ENCODE measurements at regions not wholly inside any gene's neighbourhood (a gene's known extent, or its start where the extent isn't known, plus 50 kb on each side); places are given as distances from the start of the nearest gene placed in this dataset.
A peak's percentile ranks its signal among the peaks of the same experiment; 100 is the strongest.
"Not testable (repeated sequence)": the region's sequence is repeated elsewhere in the genome, so short reads cannot be mapped to it uniquely, and the experiment has no call there.

DNA sequence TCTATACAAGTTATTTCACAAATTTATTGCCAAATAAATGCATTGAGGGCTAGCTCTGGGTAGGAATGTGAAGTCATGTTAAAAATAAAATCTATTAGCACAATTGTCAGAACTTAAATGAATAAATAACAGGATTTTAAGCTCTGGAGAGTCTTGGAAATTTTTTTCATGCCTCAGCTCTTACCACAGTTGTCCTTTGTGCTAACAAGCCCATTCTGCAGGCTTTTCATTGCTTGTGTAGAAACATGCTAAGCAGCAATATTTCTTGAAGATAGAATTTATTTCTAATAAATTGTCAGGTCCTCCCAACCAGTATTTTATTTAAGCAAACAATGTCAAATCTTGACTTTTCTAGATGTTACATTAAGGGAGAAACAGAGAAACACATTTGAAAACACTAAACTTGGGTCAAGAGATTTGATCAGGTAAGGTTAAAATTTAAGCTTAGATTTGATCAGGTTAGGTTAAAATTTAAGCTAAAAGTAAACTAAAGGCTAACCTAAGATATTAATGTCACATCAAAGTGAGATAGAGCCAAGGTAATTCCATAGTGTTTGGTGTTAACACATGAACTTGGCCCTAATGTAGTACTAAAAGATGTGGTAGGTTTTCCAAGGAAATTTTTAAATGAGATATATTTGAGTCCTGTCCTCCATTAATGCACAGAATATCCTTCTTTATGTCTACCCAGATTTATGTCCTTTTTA is 179.1 kb upstream of the IL1RAPL1 start:
- Histone ChIP-seq H3K9me3 (peaks cover 0 to 4% (median 0%) of the 10 kb centered on the region in 8 donors), H3K4me1 (no peaks in the 10 kb centered on the region), H3K27me3 (replicated peaks in 1 of 7) (no peaks in the 10 kb centered on the region), H3K27ac (no peak overlapping the region), H3K4me3 (no peak overlapping the region), H3K36me3 (no peaks in the 10 kb centered on the region)
- no peak for DNase-seq
- intact Hi-C loops (cut with DNase I; ENCODE audit: low total_unique reads): no loop called here
- TF ChIP-seq POLR2AphosphoS5 (IDR thresholded peaks at IDR 0.05) (no peak), POLR2A (IDR thresholded peaks at IDR 0.05) (no peak)
- TF ChIP-seq, protein P1, sequence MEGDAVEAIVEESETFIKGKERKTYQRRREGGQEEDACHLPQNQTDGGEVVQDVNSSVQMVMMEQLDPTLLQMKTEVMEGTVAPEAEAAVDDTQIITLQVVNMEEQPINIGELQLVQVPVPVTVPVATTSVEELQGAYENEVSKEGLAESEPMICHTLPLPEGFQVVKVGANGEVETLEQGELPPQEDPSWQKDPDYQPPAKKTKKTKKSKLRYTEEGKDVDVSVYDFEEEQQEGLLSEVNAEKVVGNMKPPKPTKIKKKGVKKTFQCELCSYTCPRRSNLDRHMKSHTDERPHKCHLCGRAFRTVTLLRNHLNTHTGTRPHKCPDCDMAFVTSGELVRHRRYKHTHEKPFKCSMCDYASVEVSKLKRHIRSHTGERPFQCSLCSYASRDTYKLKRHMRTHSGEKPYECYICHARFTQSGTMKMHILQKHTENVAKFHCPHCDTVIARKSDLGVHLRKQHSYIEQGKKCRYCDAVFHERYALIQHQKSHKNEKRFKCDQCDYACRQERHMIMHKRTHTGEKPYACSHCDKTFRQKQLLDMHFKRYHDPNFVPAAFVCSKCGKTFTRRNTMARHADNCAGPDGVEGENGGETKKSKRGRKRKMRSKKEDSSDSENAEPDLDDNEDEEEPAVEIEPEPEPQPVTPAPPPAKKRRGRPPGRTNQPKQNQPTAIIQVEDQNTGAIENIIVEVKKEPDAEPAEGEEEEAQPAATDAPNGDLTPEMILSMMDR (IDR thresholded peaks at IDR 0.05 in 8 of 11, conservative IDR thresholded peaks at IDR 0.05 in 3 of 11): no peak

DNA sequence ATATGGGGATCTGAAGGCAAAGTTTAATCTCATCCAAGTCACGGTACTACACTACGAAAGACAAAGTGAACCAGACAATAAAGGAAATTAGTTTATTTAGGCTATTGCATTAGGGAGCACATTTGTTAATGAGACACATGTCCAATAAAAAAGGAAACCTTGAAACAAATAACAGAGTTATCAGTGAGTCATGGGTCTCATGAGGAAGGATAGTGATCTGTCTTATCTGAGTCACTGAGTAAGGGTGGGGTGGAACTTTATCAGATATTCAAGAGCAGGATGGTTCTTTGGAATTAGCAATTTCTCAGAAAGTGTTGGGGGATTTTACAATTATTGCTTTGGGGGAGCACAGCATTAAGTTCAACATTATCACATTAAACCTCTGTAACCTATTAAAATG is 188.9 kb upstream of the IL1RAPL1 start:
- Histone ChIP-seq H3K9me3 (no peaks in the 10 kb centered on the region), H3K27ac (no peak overlapping the region), H3K27me3 (replicated peaks in 1 of 7) (no peaks in the 10 kb centered on the region), H3K36me3 (no peaks in the 10 kb centered on the region), H3K4me1 (no peaks in the 10 kb centered on the region), H3K4me3 (no peak overlapping the region)
- TF ChIP-seq POLR2A (IDR thresholded peaks at IDR 0.05) (no peak), POLR2AphosphoS5 (IDR thresholded peaks at IDR 0.05) (no peak)
- TF ChIP-seq, protein P1 (IDR thresholded peaks at IDR 0.05 in 8 of 11, conservative IDR thresholded peaks at IDR 0.05 in 3 of 11): no peak
- intact Hi-C loops (cut with DNase I; ENCODE audit: low total_unique reads): no loop called here
- DNase-seq: no peak
- WGBS, 5 donors: 76 to 98% (median 91%) methylated on average over 2 of the region's 2 CpGs

DNA sequence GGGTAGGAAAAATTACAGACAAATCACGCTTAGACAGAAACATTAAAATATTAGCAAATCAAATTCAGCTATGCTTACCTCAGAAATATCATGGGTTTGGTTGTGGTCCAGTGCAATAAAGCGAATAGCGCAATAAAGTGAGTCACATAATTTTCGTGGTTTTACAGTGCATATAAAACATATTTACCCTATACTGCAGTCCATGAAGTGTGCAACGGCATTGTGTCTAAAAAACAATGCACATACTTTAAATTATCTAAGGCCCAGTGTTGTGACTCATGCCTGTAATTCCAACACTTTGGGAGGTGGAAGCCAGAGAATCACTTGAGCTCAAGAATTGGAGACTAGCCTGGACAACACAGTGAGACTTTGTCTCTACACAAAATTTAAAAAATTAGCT is 195.7 kb upstream of the IL1RAPL1 start:
- Histone ChIP-seq H3K4me1 (no peaks in the 10 kb centered on the region), H3K9me3 (no peaks in the 10 kb centered on the region), H3K27me3 (replicated peaks in 1 of 7) (no peaks in the 10 kb centered on the region), H3K36me3 (no peaks in the 10 kb centered on the region), H3K27ac (no peak overlapping the region), H3K4me3 (no peak overlapping the region)
- intact Hi-C loops (cut with DNase I; ENCODE audit: low total_unique reads): no loop called here
- DNase-seq: no peak
- WGBS, 5 donors: 81 to 93% (median 87%) methylated on average over 5 of the region's 5 CpGs
- TF ChIP-seq POLR2AphosphoS5 (IDR thresholded peaks at IDR 0.05) (no peak), POLR2A (IDR thresholded peaks at IDR 0.05) (no peak)
- TF ChIP-seq, protein P1 (IDR thresholded peaks at IDR 0.05 in 8 of 11, conservative IDR thresholded peaks at IDR 0.05 in 3 of 11): no peak

DNA sequence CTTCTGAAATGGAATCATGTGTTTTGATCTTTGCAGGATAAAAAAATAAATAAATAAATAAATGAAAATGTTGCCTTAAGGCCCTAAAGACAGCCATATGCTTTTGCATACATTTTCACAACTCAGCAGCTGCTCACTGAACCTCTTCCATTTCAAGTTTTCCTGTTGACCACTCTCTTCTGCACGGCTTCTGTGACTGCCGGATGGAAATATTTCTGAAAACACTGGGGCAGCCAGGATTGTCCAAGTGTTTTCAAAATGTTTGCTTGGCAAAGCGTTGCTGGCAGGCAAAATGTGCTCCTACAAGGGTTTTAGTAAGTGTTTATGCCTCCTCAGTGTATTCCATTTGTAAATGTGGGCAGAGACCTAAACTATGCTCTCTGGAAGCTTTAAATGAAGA is 208.1 kb upstream of the IL1RAPL1 start:
- DNase-seq: no peak
- 53 to 67% (median 56%) methylated on average over 3 of the region's 3 CpGs for WGBS, 5 donors

DNA sequence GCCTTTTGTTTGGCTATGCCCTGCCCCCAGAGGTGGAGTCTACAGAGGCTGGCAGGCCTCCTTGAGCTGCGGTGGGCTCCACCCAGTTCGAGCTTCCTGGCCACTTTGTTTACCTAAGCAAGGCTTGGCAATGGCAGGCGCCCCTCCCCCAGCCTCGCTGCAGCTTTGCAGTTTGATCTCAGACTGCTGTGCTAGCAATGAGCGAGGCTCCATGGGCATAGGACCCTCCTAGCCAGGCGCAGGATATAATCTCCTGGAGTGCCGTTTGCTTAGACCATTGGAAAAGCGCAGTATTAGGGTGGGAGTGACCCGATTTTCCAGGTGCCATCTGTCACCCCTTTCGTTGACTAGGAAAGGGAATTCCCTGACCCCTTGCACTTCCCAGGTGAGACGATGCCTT is 219.6 kb upstream of the IL1RAPL1 start:
- 85 to 93% (median 88%) methylated on average over 10 to 11 of the region's 11 CpGs; no CpG with 5 or more reads in 1 of the 5 donors for WGBS, 5 donors
- H3K9me3 ChIP-seq: peaks cover 0 to 16% (median 0%) of the 10 kb centered on the region in 8 donors
- peak; percentile 54 for DNase-seq
- H3K4me1 ChIP-seq; H3K36me3 ChIP-seq; H3K27ac ChIP-seq; H3K4me3 ChIP-seq; H3K27me3 ChIP-seq (replicated peaks in 1 of 7); intact Hi-C loops (cut with DNase I; ENCODE audit: low total_unique reads): not testable (repeated sequence)

More for the DNA sequence above, 208.1 kb upstream of the IL1RAPL1 start:
- no peaks in the 10 kb centered on the region for H3K36me3 ChIP-seq
- TF ChIP-seq POLR2AphosphoS5 (IDR thresholded peaks at IDR 0.05) (no peak), POLR2A (IDR thresholded peaks at IDR 0.05) (no peak)
- TF ChIP-seq, protein P1 (IDR thresholded peaks at IDR 0.05 in 8 of 11, conservative IDR thresholded peaks at IDR 0.05 in 3 of 11): no peak
- H3K4me1 ChIP-seq: no peaks in the 10 kb centered on the region
- no peak overlapping the region for H3K4me3 ChIP-seq
- intact Hi-C loops (cut with DNase I; ENCODE audit: low total_unique reads): no loop called here
- no peak overlapping the region for H3K27ac ChIP-seq
- no peaks in the 10 kb centered on the region for H3K9me3 ChIP-seq
- H3K27me3 ChIP-seq (replicated peaks in 1 of 7): no peaks in the 10 kb centered on the region

All from spleen (tissue), 11 donors.